OCI-LY3 (cell line): ENCODE measurements at regions not wholly inside any gene's neighbourhood (a gene's known extent, or its start where the extent isn't known, plus 50 kb on each side); places are given as distances from the start of the nearest gene placed in this dataset.

ENCODE experiments used
- CTCF ChIP-seq: fragments of 200-600, 300-600 bp; sonication (generic); IDR thresholded peaks from 2 replicates; pipeline ENCODE4 v1.5.1; 2014; ENCODE audit warnings: antibody characterized with exemption, low read length, low read depth
- EZH2phosphoT487 ChIP-seq: fragments of 200-600 bp; shearing (Covaris generic); IDR thresholded peaks from 2 replicates; pipeline ENCODE4 v1.6.1; 2018; ENCODE audit warnings: antibody characterized with exemption, mixed run types, low read depth

GRCh38 chr6:168783720-168784119 lies 342.7 kb downstream of the SMOC2 start:
- TF ChIP-seq CTCF (no peak), EZH2phosphoT487 (no peak)
